IMR-90 (cell line): ENCODE measurements at regions not wholly inside any gene's neighbourhood (a gene's known extent, or its start where the extent isn't known, plus 50 kb on each side); places are given as distances from the start of the nearest gene placed in this dataset.

Source experiments
- ATAC-seq: fragments of 200-7000 bp; cut with Tn5 transposase; 2 replicates; pipeline ENCODE4 v1.9.1; 2020; ENCODE audit warnings: low read depth, mild to moderate bottlenecking, moderate library complexity
- BruUV-seq: library from RNA; stranded (reverse); fragments of 400-500 nt; replicated peaks from 2 replicates; lab custom pipeline; 2021; lab: Mats Ljungman, UMichigan
- CTCF ChIA-PET: fragments of 300-600 bp; formaldehyde crosslinking; extraction: SDS; loops from one replicate; lab custom pipeline; 2021; ENCODE audit warnings: antibody characterized with exemption; lab: Yijun Ruan, JAX
- POLR2A ChIA-PET: fragments of 300-600 bp; sonication (Branson Sonifier 250); formaldehyde crosslinking; loops from one replicate; lab custom pipeline; 2022; ENCODE audit warnings: antibody characterized with exemption; ENCODE audit not compliant: unreplicated experiment; lab: Charles Lee
- DNase-seq: peaks from one replicate; pipeline ENCODE4 v3.0.0; 2013
- H2AFZ ChIP-seq: replicated peaks from 2 replicates; pipeline ENCODE3; 2013; ENCODE audit warnings: low read length, mild to moderate bottlenecking; ENCODE audit not compliant: poor library complexity
- H2AK5ac ChIP-seq: 2 replicates; pipeline ENCODE4 v1.6.1; 2013; ENCODE audit warnings: low read depth, low read length, inconsistent platforms
- H2AK9ac ChIP-seq: replicated peaks from 2 replicates; pipeline ENCODE3; 2013; ENCODE audit warnings: mild to moderate bottlenecking, low read depth, low read length, moderate library complexity; ENCODE audit not compliant: poor library complexity
- H2BK120ac ChIP-seq: 2 replicates; pipeline ENCODE4 v1.6.1; 2013; ENCODE audit warnings: low read depth, low read length, inconsistent platforms
- H2BK15ac ChIP-seq: 3 replicates; pipeline ENCODE4 v1.6.1; 2013; ENCODE audit warnings: low read depth, low read length, inconsistent platforms
- H2BK20ac ChIP-seq: 2 replicates; pipeline ENCODE4 v1.6.1; 2013; ENCODE audit warnings: low read depth, mild to moderate bottlenecking, inconsistent platforms, low read length, moderate library complexity
- H2BK5ac ChIP-seq: 2 replicates; pipeline ENCODE4 v1.6.1; 2013; ENCODE audit warnings: mild to moderate bottlenecking, low read depth, low read length, inconsistent platforms; ENCODE audit not compliant: poor library complexity, severe bottlenecking
- H3K14ac ChIP-seq: replicated peaks from 2 replicates; pipeline ENCODE4 v1.6.1; 2013; ENCODE audit warnings: low read depth, low read length, inconsistent platforms
- H3K18ac ChIP-seq: 2 replicates; pipeline ENCODE4 v1.6.1; 2013; ENCODE audit warnings: low read depth, low read length, control low read depth
- H3K23ac ChIP-seq: 2 replicates; pipeline ENCODE4 v1.6.1; 2013; ENCODE audit warnings: low read depth, low read length, inconsistent platforms
- H3K27ac ChIP-seq: 2 replicates; pipeline ENCODE4 v1.5.1; 2013; ENCODE audit warnings: mild to moderate bottlenecking, control low read depth, low read length; ENCODE audit not compliant: insufficient read depth
- H3K27me3 ChIP-seq: 2 replicates; pipeline ENCODE4 v1.6.1; 2013; ENCODE audit warnings: low read length; ENCODE audit not compliant: control insufficient read depth, insufficient read depth
- H3K36me3 ChIP-seq: 2 replicates; pipeline ENCODE4 v1.6.1; 2013; ENCODE audit warnings: low read length, mixed read lengths; ENCODE audit not compliant: control insufficient read depth, insufficient read depth
- H3K4ac ChIP-seq: 2 replicates; pipeline ENCODE4 v1.6.1; 2013; ENCODE audit warnings: low read depth, low read length, inconsistent platforms
- H3K4me1 ChIP-seq: 2 replicates; pipeline ENCODE4 v1.6.1; 2013; ENCODE audit warnings: low read length, mixed read lengths; ENCODE audit not compliant: control insufficient read depth, insufficient read depth
- H3K4me2 ChIP-seq: 2 replicates; pipeline ENCODE4 v1.6.1; 2013; ENCODE audit warnings: low read depth, mild to moderate bottlenecking, control low read depth, low read length, moderate library complexity
- H3K4me3 ChIP-seq: 2 replicates; pipeline ENCODE4 v1.5.1; 2013; ENCODE audit warnings: low read depth, mild to moderate bottlenecking, control low read depth, low read length, moderate library complexity; ENCODE audit not compliant: insufficient read depth
- H3K56ac ChIP-seq: 2 replicates; pipeline ENCODE4 v1.6.1; 2013; ENCODE audit warnings: low read length, inconsistent platforms; ENCODE audit not compliant: insufficient read depth; ENCODE audit errors: extremely low read depth
- H3K79me1 ChIP-seq, 2 experiments: 2 replicates each; pipeline ENCODE4 v1.6.1; 2013; ENCODE audit warnings: low read length in 2 of 2, inconsistent platforms in 1 of 2, low read depth in 1 of 2
- H3K9ac ChIP-seq: 2 replicates; pipeline ENCODE4 v1.6.1; 2013; ENCODE audit warnings: low read depth, low read length, control low read depth
- H3K9me1 ChIP-seq: 2 replicates; pipeline ENCODE4 v1.6.1; 2013; ENCODE audit warnings: low read length, inconsistent platforms; ENCODE audit not compliant: insufficient read depth
- H3K9me3 ChIP-seq: 2 replicates; pipeline ENCODE4 v1.6.1; 2013; ENCODE audit warnings: low read length; ENCODE audit not compliant: control insufficient read depth, insufficient read depth
- H4K20me1 ChIP-seq: 2 replicates; pipeline ENCODE4 v1.6.1; 2013; ENCODE audit warnings: low read length, inconsistent platforms; ENCODE audit not compliant: insufficient read depth
- H4K5ac ChIP-seq: 2 replicates; pipeline ENCODE4 v1.6.1; 2013; ENCODE audit warnings: mild to moderate bottlenecking, low read depth, low read length, control low read depth
- H4K8ac ChIP-seq, 2 experiments: 2 replicates each; pipeline ENCODE4 v1.6.1; 2013; ENCODE audit warnings: low read depth in 2 of 2, low read length in 2 of 2, control low read depth in 1 of 2, inconsistent platforms in 1 of 2
- H4K91ac ChIP-seq: 2 replicates; pipeline ENCODE4 v1.6.1; 2013; ENCODE audit warnings: low read depth, low read length, inconsistent platforms; ENCODE audit not compliant: insufficient read depth
- BHLHE40 ChIP-seq: fragments of 150-350 bp; IDR thresholded peaks from 2 replicates; pipeline ENCODE4 v1.6.1; 2016; ENCODE audit warnings: mild to moderate bottlenecking, low read depth, low read length
- FOS ChIP-seq: fragments of 150-350 bp; IDR thresholded peaks from 2 replicates; pipeline ENCODE4 v1.6.1; 2016; ENCODE audit warnings: low read depth, low read length
- POLR2A ChIP-seq: IDR thresholded peaks from 2 replicates; pipeline ENCODE4 v1.6.1; 2012; ENCODE audit warnings: mild to moderate bottlenecking, low read depth, low read length
- RAD21 ChIP-seq: IDR thresholded peaks from 2 replicates; pipeline ENCODE4 v1.6.1; 2012; ENCODE audit warnings: low read length, improper control_type of control experiment
- RCOR1 ChIP-seq: IDR thresholded peaks from 2 replicates; pipeline ENCODE4 v1.6.1; 2012; ENCODE audit warnings: mild to moderate bottlenecking, low read length, improper control_type of control experiment; ENCODE audit not compliant: insufficient replicate concordance
- RFX5 ChIP-seq: IDR thresholded peaks from 2 replicates; pipeline ENCODE4 v1.8.0; 2012; ENCODE audit warnings: low read depth, mild to moderate bottlenecking, low read length, moderate library complexity
- WGBS, 2 experiments: methylation state at CpG; one replicate each; pipeline versions ENCODE4 v1.1.5 to v1.1.7; 2013; ENCODE audit warnings: missing lambda C conversion rate in 2 of 2; ENCODE audit not compliant: insufficient read length in 1 of 2; ENCODE audit errors: extremely low coverage in 2 of 2; 5-methylcytosine and 5-hydroxymethylcytosine counted together
- dilution Hi-C: fragments of 300-500 bp; cut with HindIII; formaldehyde crosslinking; loops from one replicate; pipeline ENCODE4 v1.14.3; 2018; ENCODE audit warnings: low sequenced_read_pairs; ENCODE audit not compliant: unreplicated experiment
- in situ Hi-C: fragments of 300-500 bp; cut with MboI; formaldehyde crosslinking; loops from 3 replicates; pipeline ENCODE4 v1.14.3; 2019; ENCODE audit warnings: low sequenced_read_pairs, inconsistent platforms, mixed read lengths
- intact Hi-C: fragments of 100-400 bp; cut with micrococcal nuclease; formaldehyde crosslinking; loops from 2 replicates; pipeline ENCODE4 v1.10.0; 2022

GRCh38 chr2:41111836-41112627 lies 660.1 kb upstream of the SLC8A1 start:
- ATAC-seq (no peak), DNase-seq (no peak)
- ChIA-PET POLR2A (no interaction called here), CTCF (interaction anchor here (0.7 kb wide), 2 partner anchors 615 to 1294 kb away, joined by 3 to 4 read pairs; no protein-coding TSS in a partner anchor)
- H4K20me1 ChIP-seq: no peaks in the 10 kb centered on the region
- TF ChIP-seq RCOR1 (no peak), RFX5 (no peak), BHLHE40 (no peak), POLR2A (no peak), FOS (no peak), RAD21 (no peak)
- H4K5ac ChIP-seq: no peak overlapping the region
- no peaks in the 10 kb centered on the region for H3K9me3 ChIP-seq
- no peak overlapping the region for H2BK5ac ChIP-seq
- no TSS peak for BruUV-seq
- no peak overlapping the region for H2AFZ ChIP-seq
- no peak overlapping the region for H4K8ac ChIP-seq
- no peak overlapping the region for H2BK20ac ChIP-seq
- no peak overlapping the region for H3K4me2 ChIP-seq
- intact Hi-C loops: no loop called here
- no peak overlapping the region for H2AK5ac ChIP-seq
- H3K18ac ChIP-seq: no peak overlapping the region
- H3K14ac ChIP-seq: no peak overlapping the region
- H3K27me3 ChIP-seq: no peaks in the 10 kb centered on the region
- no peaks in the 10 kb centered on the region for H3K36me3 ChIP-seq
- dilution Hi-C loops: no loop called here
- H3K27ac ChIP-seq: no peak overlapping the region
- H3K4me1 ChIP-seq: no peaks in the 10 kb centered on the region
- H2BK120ac ChIP-seq: no peak overlapping the region
- no CpG with 5 or more reads among the region's 5 CpGs for WGBS, 2 experiments
- H4K91ac ChIP-seq: no peak overlapping the region
- H3K79me1 ChIP-seq: no peaks in the 10 kb centered on the region
- H3K9me1 ChIP-seq: no peaks in the 10 kb centered on the region
- H3K9ac ChIP-seq: no peak overlapping the region
- in situ Hi-C loops: no loop called here
- H2BK15ac ChIP-seq: no peak overlapping the region
- no peak overlapping the region for H3K23ac ChIP-seq
- H3K56ac ChIP-seq: no peak overlapping the region
- H3K4me3 ChIP-seq: no peak overlapping the region
- H2AK9ac ChIP-seq: no peak overlapping the region
- no peak overlapping the region for H3K4ac ChIP-seq
